ENCODE measurements at regions not wholly inside any gene's neighbourhood (a gene's known extent, or its start where the extent isn't known, plus 50 kb on each side); places are given as distances from the start of the nearest gene placed in this dataset.
"Not testable (repeated sequence)": the region's sequence is repeated elsewhere in the genome, so short reads cannot be mapped to it uniquely, and the experiment has no call there.

- Mint-ChIP-seq H3K27me3 (no peaks in the 10 kb centered on the region), H3K27ac (no peak overlapping the region), H3K9me3 (peaks cover 11% of the 10 kb centered on the region), H3K4me3 (no peak overlapping the region), H3K4me1 (ENCODE audit: low read depth) (no peaks in the 10 kb centered on the region), H3K36me3 (ENCODE audit: low read depth) (no peaks in the 10 kb centered on the region)
- Histone ChIP-seq H3K27ac (ENCODE audit: low read depth in 1 of 2, low read length in 2 of 2) (no peak overlapping the region), H3K27me3 (ENCODE audit: control insufficient read depth in 1 of 2, insufficient read depth in 2 of 2, low read length in 2 of 2) (no peaks in the 10 kb centered on the region), H3K4me3 (ENCODE audit: low read length) (no peak overlapping the region), H3K4me1 (ENCODE audit: insufficient read depth, low read length) (no peaks in the 10 kb centered on the region), H3K9me3 (ENCODE audit: control insufficient read depth in 1 of 2, insufficient read depth in 1 of 2, low read length in 2 of 2) (peaks cover 0 to 16% of the 10 kb centered on the region in 2 experiments), H3K36me3 (ENCODE audit: insufficient read depth, low read length) (no peaks in the 10 kb centered on the region)
- no peak for ATAC-seq (ENCODE audit: poor library complexity)
- no peak for DNase-seq
- ChIA-PET POLR2A (no interaction called here), CTCF (no interaction called here)
- TF ChIP-seq, protein P1, sequence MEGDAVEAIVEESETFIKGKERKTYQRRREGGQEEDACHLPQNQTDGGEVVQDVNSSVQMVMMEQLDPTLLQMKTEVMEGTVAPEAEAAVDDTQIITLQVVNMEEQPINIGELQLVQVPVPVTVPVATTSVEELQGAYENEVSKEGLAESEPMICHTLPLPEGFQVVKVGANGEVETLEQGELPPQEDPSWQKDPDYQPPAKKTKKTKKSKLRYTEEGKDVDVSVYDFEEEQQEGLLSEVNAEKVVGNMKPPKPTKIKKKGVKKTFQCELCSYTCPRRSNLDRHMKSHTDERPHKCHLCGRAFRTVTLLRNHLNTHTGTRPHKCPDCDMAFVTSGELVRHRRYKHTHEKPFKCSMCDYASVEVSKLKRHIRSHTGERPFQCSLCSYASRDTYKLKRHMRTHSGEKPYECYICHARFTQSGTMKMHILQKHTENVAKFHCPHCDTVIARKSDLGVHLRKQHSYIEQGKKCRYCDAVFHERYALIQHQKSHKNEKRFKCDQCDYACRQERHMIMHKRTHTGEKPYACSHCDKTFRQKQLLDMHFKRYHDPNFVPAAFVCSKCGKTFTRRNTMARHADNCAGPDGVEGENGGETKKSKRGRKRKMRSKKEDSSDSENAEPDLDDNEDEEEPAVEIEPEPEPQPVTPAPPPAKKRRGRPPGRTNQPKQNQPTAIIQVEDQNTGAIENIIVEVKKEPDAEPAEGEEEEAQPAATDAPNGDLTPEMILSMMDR (IDR thresholded peaks at IDR 0.05): no peak
- intact Hi-C loops (cut with DNase I, micrococcal nuclease): no loop called here
Measured at GRCh38 chr13:58712191-58712590, 1080.6 kb downstream of the PCDH17 start.

- H3K4me3 Mint-ChIP-seq: not testable (repeated sequence)
Measured at GRCh38 chr13:58714016-58714415, 1082.5 kb downstream of the PCDH17 start.

GRCh38 chr13:58721273-58721672 is 1089.7 kb downstream of the PCDH17 start:
- ATAC-seq (ENCODE audit: poor library complexity): no peak
- POLR2A ChIA-PET: no interaction called here
- H3K27me3 Mint-ChIP-seq: no peaks in the 10 kb centered on the region

More at GRCh38 chr13:58714016-58714415, 1082.5 kb downstream of the PCDH17 start:
- H3K36me3 ChIP-seq (ENCODE audit: insufficient read depth, low read length); H3K4me1 ChIP-seq (ENCODE audit: insufficient read depth, low read length); intact Hi-C loops (cut with DNase I, micrococcal nuclease); H3K4me3 ChIP-seq (ENCODE audit: low read length); CTCF ChIA-PET; H3K27ac Mint-ChIP-seq; H3K4me1 Mint-ChIP-seq (ENCODE audit: low read depth); H3K36me3 Mint-ChIP-seq (ENCODE audit: low read depth); DNase-seq; H3K27ac ChIP-seq (ENCODE audit: low read depth in 1 of 2, low read length in 2 of 2); POLR2A ChIA-PET; ATAC-seq (ENCODE audit: poor library complexity); H3K9me3 Mint-ChIP-seq; H3K27me3 ChIP-seq (ENCODE audit: control insufficient read depth in 1 of 2, insufficient read depth in 2 of 2, low read length in 2 of 2); H3K27me3 Mint-ChIP-seq: not testable (repeated sequence)
- peaks cover 0 to 16% of the 10 kb centered on the region in 2 experiments for H3K9me3 ChIP-seq (ENCODE audit: control insufficient read depth in 1 of 2, insufficient read depth in 1 of 2, low read length in 2 of 2)

DNA sequence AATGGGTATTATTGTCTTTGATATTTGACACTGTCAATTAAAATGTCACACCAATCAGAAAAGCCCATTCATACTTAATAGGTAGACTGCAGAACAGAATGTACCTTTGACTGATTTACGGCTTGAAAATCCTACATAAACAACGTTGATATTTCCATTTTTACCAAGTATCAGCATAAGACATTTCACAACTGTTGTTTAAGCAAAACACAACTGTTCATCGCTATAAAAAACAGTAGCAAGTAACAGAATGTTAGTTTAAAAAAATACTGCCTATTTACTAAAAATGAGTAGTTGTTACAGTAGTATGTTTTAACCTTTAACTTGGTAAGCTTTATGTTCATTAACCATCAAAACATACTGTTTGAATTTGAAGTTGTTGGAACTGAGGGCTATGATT is 1096.6 kb downstream of the PCDH17 start:
- Mint-ChIP-seq H3K9me3 (peaks cover 11% of the 10 kb centered on the region), H3K36me3 (ENCODE audit: low read depth) (no peaks in the 10 kb centered on the region), H3K4me1 (ENCODE audit: low read depth) (no peaks in the 10 kb centered on the region), H3K4me3 (no peak overlapping the region), H3K27me3 (no peaks in the 10 kb centered on the region), H3K27ac (no peak overlapping the region)
- H3K27ac ChIP-seq (ENCODE audit: low read depth in 1 of 2, low read length in 2 of 2): no peak overlapping the region
- intact Hi-C loops (cut with DNase I, micrococcal nuclease): no loop called here
- POLR2A ChIA-PET: no interaction called here
- H3K36me3 ChIP-seq (ENCODE audit: insufficient read depth, low read length): no peaks in the 10 kb centered on the region
- TF ChIP-seq, protein P1 (IDR thresholded peaks at IDR 0.05): no peak
- no peak overlapping the region for H3K4me3 ChIP-seq (ENCODE audit: low read length)
- ATAC-seq (ENCODE audit: poor library complexity): no peak
- CTCF ChIA-PET: no interaction called here
- H3K27me3 ChIP-seq (ENCODE audit: control insufficient read depth in 1 of 2, insufficient read depth in 2 of 2, low read length in 2 of 2): no peaks in the 10 kb centered on the region
- no peaks in the 10 kb centered on the region for H3K4me1 ChIP-seq (ENCODE audit: insufficient read depth, low read length)
- no peak for DNase-seq
- peaks cover 0 to 4% of the 10 kb centered on the region in 2 experiments for H3K9me3 ChIP-seq (ENCODE audit: control insufficient read depth in 1 of 2, insufficient read depth in 1 of 2, low read length in 2 of 2)

More at GRCh38 chr13:58721273-58721672, 1089.7 kb downstream of the PCDH17 start:
- CTCF ChIA-PET: no interaction called here
- H3K9me3 Mint-ChIP-seq: peaks cover 3% of the 10 kb centered on the region
- Histone ChIP-seq H3K9me3 (ENCODE audit: control insufficient read depth in 1 of 2, insufficient read depth in 1 of 2, low read length in 2 of 2) (peaks cover 0 to 7% of the 10 kb centered on the region in 2 experiments), H3K27ac (ENCODE audit: low read depth in 1 of 2, low read length in 2 of 2) (no peak overlapping the region), H3K4me3 (ENCODE audit: low read length) (no peak overlapping the region), H3K4me1 (ENCODE audit: insufficient read depth, low read length) (no peaks in the 10 kb centered on the region), H3K36me3 (ENCODE audit: insufficient read depth, low read length) (no peaks in the 10 kb centered on the region), H3K27me3 (ENCODE audit: control insufficient read depth in 1 of 2, insufficient read depth in 2 of 2, low read length in 2 of 2) (no peaks in the 10 kb centered on the region)
- TF ChIP-seq, protein P1 (IDR thresholded peaks at IDR 0.05): no peak
- H3K36me3 Mint-ChIP-seq (ENCODE audit: low read depth): no peaks in the 10 kb centered on the region
- H3K4me1 Mint-ChIP-seq (ENCODE audit: low read depth): no peaks in the 10 kb centered on the region
- intact Hi-C loops (cut with DNase I, micrococcal nuclease): no loop called here
- DNase-seq: no peak
- H3K27ac Mint-ChIP-seq: no peak overlapping the region
- no peak overlapping the region for H3K4me3 Mint-ChIP-seq

Data from CD4-positive, alpha-beta T cell (primary cell).